Thyroid gland (tissue), 4 donors: ENCODE measurements at regions not wholly inside any gene's neighbourhood (a gene's known extent, or its start where the extent isn't known, plus 50 kb on each side); places are given as distances from the start of the nearest gene placed in this dataset.

Source experiments
- POLR2A ChIP-seq, 2 donors: fragments of 450-650 bp; IDR thresholded peaks; one replicate each; pipeline ENCODE4 v1.6.1; 2017; ENCODE audit warnings: antibody characterized with exemption in 2 of 2, mild to moderate bottlenecking in 2 of 2, moderate library complexity in 1 of 2
- TF ChIP-seq, protein P1 (sequence below), 6 experiments: fragments of 200-600 bp in 3 of 6; fragments of 450-650 bp in 3 of 6; sonication (generic) in 3 of 6; IDR thresholded peaks; one replicate each; pipeline ENCODE4 v1.5.1; 2016 to 2019; ENCODE audit warnings: antibody characterized with exemption in 6 of 6, mild to moderate bottlenecking in 2 of 6, inconsistent platforms in 1 of 6, moderate library complexity in 1 of 6

DNA sequence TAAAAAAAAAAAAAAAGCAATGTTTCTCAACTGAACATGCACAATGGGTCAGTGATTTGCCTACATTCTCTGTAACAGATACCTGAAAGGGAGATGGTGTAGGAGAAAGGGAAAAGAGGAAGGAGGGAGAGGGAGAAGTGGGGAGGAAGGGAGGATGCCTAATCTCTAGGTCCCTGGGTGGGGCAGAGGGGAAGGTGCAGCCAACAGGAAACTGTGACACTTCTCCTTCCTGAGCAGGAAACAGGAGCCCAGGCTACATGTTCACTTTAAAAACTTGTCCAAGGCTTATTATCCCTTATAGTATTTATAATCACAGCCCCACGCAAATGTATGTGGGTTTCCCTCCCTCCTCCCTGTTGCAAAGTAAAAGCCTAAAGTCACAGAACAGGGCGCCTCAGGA lies 137.9 kb downstream of the MINAR1 start:
- TF ChIP-seq, protein P1, sequence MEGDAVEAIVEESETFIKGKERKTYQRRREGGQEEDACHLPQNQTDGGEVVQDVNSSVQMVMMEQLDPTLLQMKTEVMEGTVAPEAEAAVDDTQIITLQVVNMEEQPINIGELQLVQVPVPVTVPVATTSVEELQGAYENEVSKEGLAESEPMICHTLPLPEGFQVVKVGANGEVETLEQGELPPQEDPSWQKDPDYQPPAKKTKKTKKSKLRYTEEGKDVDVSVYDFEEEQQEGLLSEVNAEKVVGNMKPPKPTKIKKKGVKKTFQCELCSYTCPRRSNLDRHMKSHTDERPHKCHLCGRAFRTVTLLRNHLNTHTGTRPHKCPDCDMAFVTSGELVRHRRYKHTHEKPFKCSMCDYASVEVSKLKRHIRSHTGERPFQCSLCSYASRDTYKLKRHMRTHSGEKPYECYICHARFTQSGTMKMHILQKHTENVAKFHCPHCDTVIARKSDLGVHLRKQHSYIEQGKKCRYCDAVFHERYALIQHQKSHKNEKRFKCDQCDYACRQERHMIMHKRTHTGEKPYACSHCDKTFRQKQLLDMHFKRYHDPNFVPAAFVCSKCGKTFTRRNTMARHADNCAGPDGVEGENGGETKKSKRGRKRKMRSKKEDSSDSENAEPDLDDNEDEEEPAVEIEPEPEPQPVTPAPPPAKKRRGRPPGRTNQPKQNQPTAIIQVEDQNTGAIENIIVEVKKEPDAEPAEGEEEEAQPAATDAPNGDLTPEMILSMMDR (IDR thresholded peaks at IDR 0.05), result no peak
- no peak for TF ChIP-seq POLR2A (IDR thresholded peaks at IDR 0.05)
